H1 (cell line): ENCODE measurements at regions not wholly inside any gene's neighbourhood (a gene's known extent, or its start where the extent isn't known, plus 50 kb on each side); places are given as distances from the start of the nearest gene placed in this dataset.

Experiments
- CHD7 ChIP-seq: fragments of 300-600 bp; sonication (generic); IDR thresholded peaks from 2 replicates; pipeline ENCODE4 v1.7.1; 2012; ENCODE audit warnings: low read length, moderate library complexity, mild to moderate bottlenecking, inconsistent platforms; ENCODE audit not compliant: insufficient replicate concordance
- CREB1 ChIP-seq: IDR thresholded peaks from 2 replicates; pipeline ENCODE4 v1.6.1; 2012; ENCODE audit warnings: inconsistent platforms
- PHF8 ChIP-seq: fragments of 200-600 bp; sonication (generic); conservative IDR thresholded peaks from 2 replicates; pipeline ENCODE4 v1.7.1; 2012; ENCODE audit warnings: low read depth, mild to moderate bottlenecking, inconsistent platforms, low read length, moderate library complexity
- TAF1 ChIP-seq: IDR thresholded peaks from 2 replicates; pipeline ENCODE4 v1.6.1; 2011; ENCODE audit warnings: mild to moderate bottlenecking, low read depth, low read length

- no peak for TF ChIP-seq CHD7
- TF ChIP-seq CREB1 = no peak
- no peak for TF ChIP-seq TAF1
- TF ChIP-seq PHF8 = no peak
These were observed 424.2 kb downstream of the NOVA1 start (continued) for GRCh38 chr14:26173581-26174110.
